ENCODE measurements at regions not wholly inside any gene's neighbourhood (a gene's known extent, or its start where the extent isn't known, plus 50 kb on each side); places are given as distances from the start of the nearest gene placed in this dataset.

DNA sequence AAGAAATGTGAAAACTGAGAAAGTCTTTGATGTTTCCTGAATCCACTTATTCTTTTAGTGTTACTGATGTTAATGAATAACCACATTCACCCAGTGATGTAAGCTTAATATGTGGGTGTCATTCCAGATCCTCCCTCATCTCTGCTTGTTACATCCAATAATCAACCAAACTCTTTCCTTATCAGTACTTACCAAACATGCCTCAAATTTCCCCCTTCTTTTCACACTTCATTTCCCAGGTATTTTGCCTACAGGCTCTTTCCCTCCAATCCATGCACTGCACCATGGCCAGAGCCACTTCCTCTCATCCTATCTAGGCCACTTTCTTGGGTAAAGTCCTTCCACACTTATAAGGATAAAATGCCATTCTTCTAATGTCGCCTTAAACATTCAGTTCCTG is 451.5 kb downstream of the NPIPA7 start:
- Histone ChIP-seq H3K4me2 (ENCODE audit: extremely low read depth, insufficient read depth, low read length) (no peak overlapping the region), H3K4me1 (ENCODE audit: control insufficient read depth, extremely low read depth, insufficient read depth, low read length) (no peaks in the 10 kb centered on the region), H3K36me3 (ENCODE audit: control insufficient read depth, insufficient read depth, low read length) (no peaks in the 10 kb centered on the region), H3K27ac (ENCODE audit: insufficient read depth, low read length) (no peak overlapping the region), H3K27me3 (ENCODE audit: control insufficient read depth, insufficient read depth, low read length) (no peaks in the 10 kb centered on the region), H3K4me3 (replicated peaks in 1 of 4; ENCODE audit: control extremely low read depth in 1 of 4, insufficient read depth in 1 of 4, low read depth in 3 of 4, low read length in 4 of 4) (no peak overlapping the region), H3K79me2 (ENCODE audit: control insufficient read depth, insufficient read depth, low read length) (no peaks in the 10 kb centered on the region), H3K9ac (ENCODE audit: insufficient read depth, low read length) (no peak overlapping the region), H2AFZ (ENCODE audit: low read length) (no peak overlapping the region), H4K20me1 (ENCODE audit: control insufficient read depth, extremely low read depth, insufficient read depth, low read length) (no peaks in the 10 kb centered on the region), H3K9me3 (ENCODE audit: control insufficient read depth, insufficient read depth, low read depth, low read length) (no peaks in the 10 kb centered on the region)
- TF ChIP-seq, protein P1, sequence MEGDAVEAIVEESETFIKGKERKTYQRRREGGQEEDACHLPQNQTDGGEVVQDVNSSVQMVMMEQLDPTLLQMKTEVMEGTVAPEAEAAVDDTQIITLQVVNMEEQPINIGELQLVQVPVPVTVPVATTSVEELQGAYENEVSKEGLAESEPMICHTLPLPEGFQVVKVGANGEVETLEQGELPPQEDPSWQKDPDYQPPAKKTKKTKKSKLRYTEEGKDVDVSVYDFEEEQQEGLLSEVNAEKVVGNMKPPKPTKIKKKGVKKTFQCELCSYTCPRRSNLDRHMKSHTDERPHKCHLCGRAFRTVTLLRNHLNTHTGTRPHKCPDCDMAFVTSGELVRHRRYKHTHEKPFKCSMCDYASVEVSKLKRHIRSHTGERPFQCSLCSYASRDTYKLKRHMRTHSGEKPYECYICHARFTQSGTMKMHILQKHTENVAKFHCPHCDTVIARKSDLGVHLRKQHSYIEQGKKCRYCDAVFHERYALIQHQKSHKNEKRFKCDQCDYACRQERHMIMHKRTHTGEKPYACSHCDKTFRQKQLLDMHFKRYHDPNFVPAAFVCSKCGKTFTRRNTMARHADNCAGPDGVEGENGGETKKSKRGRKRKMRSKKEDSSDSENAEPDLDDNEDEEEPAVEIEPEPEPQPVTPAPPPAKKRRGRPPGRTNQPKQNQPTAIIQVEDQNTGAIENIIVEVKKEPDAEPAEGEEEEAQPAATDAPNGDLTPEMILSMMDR (conservative IDR thresholded peaks at IDR 0.05 in 1 of 2, IDR thresholded peaks at IDR 0.05 in 1 of 2; ENCODE audit: low read depth in 1 of 2, low read length in 2 of 2) = no peak
- TF ChIP-seq EZH2 (IDR thresholded peaks at IDR 0.05; ENCODE audit: low read length, missing control alignments) = no peak
- no peak for DNase-seq (ENCODE audit: low read depth in 2 of 2)

DNA sequence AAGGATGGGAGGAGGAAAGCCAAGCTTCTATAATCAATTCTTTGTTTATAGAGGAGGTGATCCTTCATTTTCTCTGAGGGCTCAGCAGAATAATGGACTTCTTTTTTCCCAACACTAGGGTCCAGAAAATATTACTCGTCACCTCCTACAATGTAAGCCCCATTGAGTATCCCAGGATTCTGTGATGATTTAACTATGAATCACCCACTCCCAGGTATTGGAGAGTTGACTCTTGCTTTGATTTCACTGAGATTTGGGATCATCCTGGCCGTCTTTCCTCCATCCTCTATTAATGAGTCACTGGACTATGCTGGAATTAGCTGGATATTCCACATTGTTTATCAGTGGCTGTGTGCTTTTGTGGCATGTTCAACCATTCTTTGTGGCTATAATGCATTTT is 452.0 kb downstream of the NPIPA7 start:
- H4K20me1 ChIP-seq (ENCODE audit: control insufficient read depth, extremely low read depth, insufficient read depth, low read length) = no peaks in the 10 kb centered on the region
- no peaks in the 10 kb centered on the region for H3K9me3 ChIP-seq (ENCODE audit: control insufficient read depth, insufficient read depth, low read depth, low read length)
- H3K4me1 ChIP-seq (ENCODE audit: control insufficient read depth, extremely low read depth, insufficient read depth, low read length) = no peaks in the 10 kb centered on the region
- no peak overlapping the region for H3K4me2 ChIP-seq (ENCODE audit: extremely low read depth, insufficient read depth, low read length)
- H3K27ac ChIP-seq (ENCODE audit: insufficient read depth, low read length) = no peak overlapping the region
- no peak overlapping the region for H3K9ac ChIP-seq (ENCODE audit: insufficient read depth, low read length)
- H2AFZ ChIP-seq (ENCODE audit: low read length) = no peak overlapping the region
- H3K27me3 ChIP-seq (ENCODE audit: control insufficient read depth, insufficient read depth, low read length) = no peaks in the 10 kb centered on the region
- no peak for TF ChIP-seq EZH2 (IDR thresholded peaks at IDR 0.05; ENCODE audit: low read length, missing control alignments)
- TF ChIP-seq, protein P1 (conservative IDR thresholded peaks at IDR 0.05 in 1 of 2, IDR thresholded peaks at IDR 0.05 in 1 of 2; ENCODE audit: low read depth in 1 of 2, low read length in 2 of 2) = no peak
- no peak for DNase-seq (ENCODE audit: low read depth in 2 of 2)
- no peaks in the 10 kb centered on the region for H3K36me3 ChIP-seq (ENCODE audit: control insufficient read depth, insufficient read depth, low read length)
- H3K79me2 ChIP-seq (ENCODE audit: control insufficient read depth, insufficient read depth, low read length) = no peaks in the 10 kb centered on the region
- no peak overlapping the region for H3K4me3 ChIP-seq (replicated peaks in 1 of 4; ENCODE audit: control extremely low read depth in 1 of 4, insufficient read depth in 1 of 4, low read depth in 3 of 4, low read length in 4 of 4)

- H3K79me2 ChIP-seq (ENCODE audit: control insufficient read depth, insufficient read depth, low read length) = no peaks in the 10 kb centered on the region
- no peaks in the 10 kb centered on the region for H3K4me1 ChIP-seq (ENCODE audit: control insufficient read depth, extremely low read depth, insufficient read depth, low read length)
- H3K9me3 ChIP-seq (ENCODE audit: control insufficient read depth, insufficient read depth, low read depth, low read length) = no peaks in the 10 kb centered on the region
- H3K36me3 ChIP-seq (ENCODE audit: control insufficient read depth, insufficient read depth, low read length) = no peaks in the 10 kb centered on the region
- no peak for TF ChIP-seq EZH2 (IDR thresholded peaks at IDR 0.05; ENCODE audit: low read length, missing control alignments)
- TF ChIP-seq, protein P1 (conservative IDR thresholded peaks at IDR 0.05 in 1 of 2, IDR thresholded peaks at IDR 0.05 in 1 of 2; ENCODE audit: low read depth in 1 of 2, low read length in 2 of 2) = no peak
- no peaks in the 10 kb centered on the region for H3K27me3 ChIP-seq (ENCODE audit: control insufficient read depth, insufficient read depth, low read length)
- no peaks in the 10 kb centered on the region for H4K20me1 ChIP-seq (ENCODE audit: control insufficient read depth, extremely low read depth, insufficient read depth, low read length)
- no peak for DNase-seq (ENCODE audit: low read depth in 2 of 2)
- no peak overlapping the region for H3K9ac ChIP-seq (ENCODE audit: insufficient read depth, low read length)
- H3K27ac ChIP-seq (ENCODE audit: insufficient read depth, low read length) = no peak overlapping the region
- H2AFZ ChIP-seq (ENCODE audit: low read length) = no peak overlapping the region
- H3K4me3 ChIP-seq (replicated peaks in 1 of 4; ENCODE audit: control extremely low read depth in 1 of 4, insufficient read depth in 1 of 4, low read depth in 3 of 4, low read length in 4 of 4) = no peak overlapping the region
- no peak overlapping the region for H3K4me2 ChIP-seq (ENCODE audit: extremely low read depth, insufficient read depth, low read length)
These were observed 454.2 kb downstream of the NPIPA7 start for GRCh38 chr16:16833165-16833564.
